GM12878 (cell line): ENCODE measurements at regions not wholly inside any gene's neighbourhood (a gene's known extent, or its start where the extent isn't known, plus 50 kb on each side); places are given as distances from the start of the nearest gene placed in this dataset.

ENCODE experiments used
- ATAC-seq: fragments of 200-7000 bp; cut with Tn5 transposase; 3 replicates; pipeline ENCODE4 v1.9.1; 2020; ENCODE audit warnings: mild to moderate bottlenecking, moderate library complexity
- BruUV-seq: library from RNA; stranded (reverse); fragments of 400-500 nt; replicated peaks from 2 replicates; lab custom pipeline; 2021; lab: Mats Ljungman, UMichigan
- CTCF ChIA-PET: fragments of 300-600 bp; sonication (Branson Sonifier 250); formaldehyde crosslinking; extraction: SDS; loops from one replicate; lab custom pipeline; 2021; ENCODE audit warnings: inconsistent platforms; lab: Yijun Ruan, JAX
- POLR2A ChIA-PET: fragments of 350-600 bp; formaldehyde crosslinking; extraction: SDS; loops from one replicate; lab custom pipeline; 2021; ENCODE audit warnings: inconsistent platforms; lab: Charles Lee
- RAD21 ChIA-PET: fragments of 300-600 bp; sonication (Branson Sonifier 250); formaldehyde crosslinking; loops from one replicate; lab custom pipeline; 2023; ENCODE audit warnings: antibody characterized with exemption; ENCODE audit not compliant: unreplicated experiment; lab: Charles Lee
- SMC1A ChIA-PET: fragments of 300-600 bp; sonication (Branson Sonifier 250); formaldehyde crosslinking; loops from one replicate; lab custom pipeline; 2023; ENCODE audit not compliant: unreplicated experiment, uncharacterized antibody; lab: Charles Lee
- DNase-seq: peaks from one replicate; pipeline ENCODE4 v3.0.0-alpha.2; 2011; ENCODE audit warnings: low read depth, low spot score
- FAIRE-seq: peaks from 3 replicates; lab custom pipeline; 2011; peaks lifted over from hg19 to GRCh38; lab: Jason Lieb, UNC
- H2AFZ ChIP-seq: 2 replicates; pipeline ENCODE4 v1.6.0; 2011; ENCODE audit warnings: low read depth, low read length, control low read depth; ENCODE audit not compliant: control insufficient read depth
- H3K27ac ChIP-seq: 2 replicates; pipeline ENCODE4 v1.5.1; 2011; ENCODE audit warnings: control low read depth; ENCODE audit not compliant: control insufficient read depth, insufficient read depth
- H3K27me3 ChIP-seq, 2 experiments: replicated peaks in 1 of 2; 2 replicates each; pipeline versions ENCODE4 v1.6.0 to v1.6.1; 2011; ENCODE audit warnings: low read length in 1 of 2; ENCODE audit not compliant: control insufficient read depth in 2 of 2, insufficient read depth in 2 of 2
- H3K36me3 ChIP-seq, 2 experiments: 2 replicates each; pipeline ENCODE4 v1.5.1; 2011; ENCODE audit warnings: low read length in 1 of 2; ENCODE audit not compliant: control insufficient read depth in 2 of 2, insufficient read depth in 2 of 2
- H3K4me1 ChIP-seq: 2 replicates; pipeline ENCODE4 v1.6.1; 2011; ENCODE audit warnings: mild to moderate bottlenecking, low read length, moderate library complexity, mixed read lengths; ENCODE audit not compliant: control insufficient read depth, insufficient read depth
- H3K4me2 ChIP-seq: 2 replicates; pipeline ENCODE4 v1.6.0; 2011; ENCODE audit warnings: control low read depth; ENCODE audit not compliant: control insufficient read depth, insufficient read depth
- H3K4me3 ChIP-seq: fragments of 200-600 bp; sonication (generic); 2 replicates; pipeline ENCODE4 v1.5.1; 2016
- H3K79me2 ChIP-seq: 2 replicates; pipeline ENCODE4 v1.6.0; 2011; ENCODE audit warnings: low read length; ENCODE audit not compliant: control insufficient read depth, insufficient read depth
- H3K9ac ChIP-seq: 2 replicates; pipeline ENCODE4 v1.8.0; 2011; ENCODE audit warnings: low read length, control low read depth, mixed read lengths; ENCODE audit not compliant: control insufficient read depth, insufficient read depth
- H3K9me3 ChIP-seq: replicated peaks from 3 replicates; pipeline ENCODE4 v1.5.1; 2011; ENCODE audit warnings: mild to moderate bottlenecking, low read length; ENCODE audit not compliant: control insufficient read depth, insufficient read depth
- H4K20me1 ChIP-seq: 2 replicates; pipeline ENCODE4 v1.6.0; 2011; ENCODE audit not compliant: control insufficient read depth, insufficient read depth
- BCL11A ChIP-seq: IDR thresholded peaks from 2 replicates; pipeline ENCODE4 v1.6.1; 2011; ENCODE audit warnings: low read depth, low read length
- DPF2 ChIP-seq: fragments of 450-650 bp; IDR thresholded peaks from 2 replicates; pipeline ENCODE4 v1.6.1; 2017; ENCODE audit warnings: mild to moderate bottlenecking
- GABPA ChIP-seq: IDR thresholded peaks from 2 replicates; pipeline ENCODE4 v1.6.1; 2014; ENCODE audit warnings: antibody characterized with exemption, low read depth, mild to moderate bottlenecking, inconsistent platforms
- RELA ChIP-seq: fragments of 450-650 bp; IDR thresholded peaks from 2 replicates; pipeline ENCODE4 v1.8.0; 2014; ENCODE audit warnings: borderline replicate concordance; ENCODE audit not compliant: partially characterized antibody
- SMAD1 ChIP-seq: fragments of 450-650 bp; IDR thresholded peaks from 2 replicates; pipeline ENCODE4 v1.6.1; 2018; ENCODE audit warnings: mild to moderate bottlenecking, low read depth; ENCODE audit not compliant: partially characterized antibody
- SMARCA5 ChIP-seq: fragments of 450-650 bp; IDR thresholded peaks from 2 replicates; pipeline ENCODE4 v1.6.1; 2017; ENCODE audit warnings: mild to moderate bottlenecking
- ZNF24 ChIP-seq: fragments of 450-650 bp; IDR thresholded peaks from 2 replicates; pipeline ENCODE4 v1.6.1; 2017; ENCODE audit warnings: antibody characterized with exemption, mild to moderate bottlenecking
- WGBS: methylation state at CpG from one replicate; pipeline ENCODE4 v1.1.6; 2016; ENCODE audit warnings: low lambda C conversion rate; ENCODE audit not compliant: insufficient replicate concordance, insufficient coverage; ENCODE audit errors: missing lambda C conversion rate; 5-methylcytosine and 5-hydroxymethylcytosine counted together
- in situ Hi-C: fragments of 300-500 bp; cut with MboI; formaldehyde crosslinking; loops from 9 replicates; pipeline ENCODE4 v1.14.3; 2018; ENCODE audit warnings: mixed read lengths
- intact Hi-C: fragments of 100-400 bp; cut with micrococcal nuclease; formaldehyde crosslinking; loops from one replicate; pipeline ENCODE4 v1.14.2; 2022; ENCODE audit not compliant: unreplicated experiment
- TF ChIP-seq, protein P1 (sequence below): fragments of 450-650 bp; IDR thresholded peaks from 2 replicates; pipeline ENCODE4 v1.6.1; 2016; ENCODE audit warnings: mild to moderate bottlenecking

DNA sequence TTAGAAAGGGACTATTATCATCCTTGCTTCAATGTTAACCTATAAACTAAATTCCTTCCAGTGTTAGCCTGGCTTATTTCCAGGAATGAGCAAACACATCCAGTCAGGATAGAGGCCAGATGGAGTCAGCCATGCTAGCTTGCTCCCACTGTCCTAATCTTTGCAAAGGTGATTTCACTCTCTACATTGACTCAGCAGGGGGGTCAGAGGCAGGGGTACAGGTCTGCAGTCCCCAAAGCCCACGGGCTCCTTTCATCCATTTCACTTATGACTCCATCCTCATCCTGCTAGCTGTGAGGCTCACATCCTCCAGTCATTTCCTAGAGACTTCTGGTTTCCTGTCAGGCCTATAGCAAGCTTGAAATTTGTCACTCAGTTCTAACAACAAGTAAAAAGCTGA lies 63.4 kb upstream of the CEACAM8 start:
- H3K4me2 ChIP-seq: no peak overlapping the region
- intact Hi-C loops: no loop called here
- BruUV-seq: no TSS peak
- no peak overlapping the region for H3K9ac ChIP-seq
- no peak for FAIRE-seq
- WGBS: 0% methylated on average over 1 of the region's 1 CpG
- H3K79me2 ChIP-seq: no peaks in the 10 kb centered on the region
- no peaks in the 10 kb centered on the region for H3K27me3 ChIP-seq
- RAD21 ChIA-PET: no interaction called here
- ATAC-seq: no peak
- in situ Hi-C loops: no loop called here
- no peaks in the 10 kb centered on the region for H3K9me3 ChIP-seq
- no peaks in the 10 kb centered on the region for H3K4me1 ChIP-seq
- H3K36me3 ChIP-seq: no peaks in the 10 kb centered on the region
- no peak overlapping the region for H3K4me3 ChIP-seq
- no peak for TF ChIP-seq BCL11A
- no peak for TF ChIP-seq SMARCA5
- TF ChIP-seq, protein P1, sequence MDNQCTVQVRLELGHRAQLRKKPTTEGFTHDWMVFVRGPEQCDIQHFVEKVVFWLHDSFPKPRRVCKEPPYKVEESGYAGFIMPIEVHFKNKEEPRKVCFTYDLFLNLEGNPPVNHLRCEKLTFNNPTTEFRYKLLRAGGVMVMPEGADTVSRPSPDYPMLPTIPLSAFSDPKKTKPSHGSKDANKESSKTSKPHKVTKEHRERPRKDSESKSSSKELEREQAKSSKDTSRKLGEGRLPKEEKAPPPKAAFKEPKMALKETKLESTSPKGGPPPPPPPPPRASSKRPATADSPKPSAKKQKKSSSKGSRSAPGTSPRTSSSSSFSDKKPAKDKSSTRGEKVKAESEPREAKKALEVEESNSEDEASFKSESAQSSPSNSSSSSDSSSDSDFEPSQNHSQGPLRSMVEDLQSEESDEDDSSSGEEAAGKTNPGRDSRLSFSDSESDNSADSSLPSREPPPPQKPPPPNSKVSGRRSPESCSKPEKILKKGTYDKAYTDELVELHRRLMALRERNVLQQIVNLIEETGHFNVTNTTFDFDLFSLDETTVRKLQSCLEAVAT: no peak
- TF ChIP-seq ZNF24: no peak
- no peak for TF ChIP-seq DPF2
- no peak for TF ChIP-seq GABPA
- no peak for TF ChIP-seq SMAD1
- H4K20me1 ChIP-seq: no peaks in the 10 kb centered on the region
- H2AFZ ChIP-seq: no peak overlapping the region
- H3K27ac ChIP-seq: no peak overlapping the region
- CTCF ChIA-PET: interaction anchor here (1.5 kb wide), 1 partner anchor 26 kb away, joined by 4 read pairs; no protein-coding TSS in a partner anchor
- POLR2A ChIA-PET: no interaction called here
- DNase-seq: no peak
- SMC1A ChIA-PET: no interaction called here

DNA sequence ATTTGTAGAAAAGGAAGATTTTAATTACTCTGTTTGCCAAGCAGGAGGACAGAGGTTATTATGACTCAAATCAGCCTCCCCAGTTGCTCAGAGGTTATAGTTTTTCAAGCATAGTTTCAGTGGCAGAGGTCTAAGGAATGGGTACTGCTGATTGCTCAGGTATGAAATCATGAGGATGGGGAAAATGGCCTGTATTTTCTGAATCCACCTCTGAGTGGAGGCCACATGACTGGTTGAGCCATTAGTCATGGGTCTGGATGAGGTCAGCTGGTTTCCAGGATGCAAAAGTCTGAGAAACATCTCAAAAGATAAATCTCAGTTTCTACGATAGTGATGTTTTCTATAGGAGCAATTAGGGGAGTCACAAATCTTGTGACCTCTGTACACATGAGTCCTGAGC lies 62.8 kb upstream of the CEACAM8 start:
- no peak for TF ChIP-seq RELA
- H3K36me3 ChIP-seq: no peaks in the 10 kb centered on the region
- no peak for FAIRE-seq
- H3K9me3 ChIP-seq: no peaks in the 10 kb centered on the region
- H2AFZ ChIP-seq: no peak overlapping the region
- in situ Hi-C loops: no loop called here
- no peaks in the 10 kb centered on the region for H3K27me3 ChIP-seq
- H3K27ac ChIP-seq: no peak overlapping the region
- 0% methylated on average over 1 of the region's 1 CpG for WGBS
- ChIA-PET CTCF (interaction anchor here (1.5 kb wide), 1 partner anchor 27 kb away, joined by 4 read pairs; no protein-coding TSS in a partner anchor), RAD21 (no interaction called here), POLR2A (no interaction called here), SMC1A (no interaction called here)
- H4K20me1 ChIP-seq: no peaks in the 10 kb centered on the region
- no peak overlapping the region for H3K4me3 ChIP-seq
- no peaks in the 10 kb centered on the region for H3K4me1 ChIP-seq
- DNase-seq: no peak
- ATAC-seq: no peak
- no peaks in the 10 kb centered on the region for H3K79me2 ChIP-seq
- no TSS peak for BruUV-seq
- intact Hi-C loops: no loop called here
- H3K4me2 ChIP-seq: no peak overlapping the region
- no peak overlapping the region for H3K9ac ChIP-seq
